ENCODE measurements at regions not wholly inside any gene's neighbourhood (a gene's known extent, or its start where the extent isn't known, plus 50 kb on each side); places are given as distances from the start of the nearest gene placed in this dataset.
"Not testable (repeated sequence)": the region's sequence is repeated elsewhere in the genome, so short reads cannot be mapped to it uniquely, and the experiment has no call there.

DNA sequence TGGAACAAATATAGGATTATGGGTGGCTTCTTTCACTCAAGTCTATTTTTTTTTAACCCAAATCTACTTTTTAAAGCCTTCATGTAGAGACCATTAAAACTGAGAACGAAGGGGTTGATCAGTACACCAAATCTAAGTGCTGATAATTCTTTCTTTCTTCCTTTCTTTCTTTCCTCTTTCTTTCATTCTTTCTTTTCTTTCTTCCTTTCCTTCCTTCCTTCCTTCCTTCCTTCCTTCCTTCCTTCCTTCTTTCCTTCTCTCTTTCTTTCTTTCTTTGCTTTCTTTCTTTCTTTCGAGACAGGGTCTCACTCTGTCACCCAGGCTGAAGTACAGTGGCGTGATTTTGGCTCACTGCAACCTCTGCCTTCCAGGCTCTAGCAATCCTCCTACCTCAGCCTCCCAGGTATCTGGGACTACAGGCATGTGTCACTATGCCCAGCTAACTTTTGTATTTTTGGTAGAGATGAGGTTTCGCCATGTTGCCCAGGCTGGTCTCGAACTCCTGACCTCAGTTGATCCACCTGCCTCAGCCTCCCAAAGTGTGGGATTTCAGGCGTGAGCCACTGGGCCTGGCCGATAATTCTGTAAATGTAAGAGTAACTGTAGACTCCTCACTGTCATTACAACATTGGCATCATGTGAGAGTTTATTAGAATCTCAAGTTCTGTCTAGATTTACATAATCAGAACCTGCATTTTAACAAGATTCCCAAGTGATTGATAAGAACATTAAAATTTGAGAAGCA is 236.4 kb downstream of the TFEC start:
- Histone ChIP-seq H3K4me2 (ENCODE audit: low read length) (no peak overlapping the region), H3K27ac (ENCODE audit: low read depth, low read length) (no peak overlapping the region), H3K9me3 (ENCODE audit: control insufficient read depth, insufficient read depth, low read length) (peaks cover 4% of the 10 kb centered on the region; the same call in 1 of the 2 replicates), H3F3A (ENCODE audit: control insufficient read depth, insufficient read depth) (no peaks in the 10 kb centered on the region), H3K36me3 (ENCODE audit: control insufficient read depth, low read length) (no peaks in the 10 kb centered on the region), H4K20me1 (ENCODE audit: control insufficient read depth, insufficient read depth, low read depth, low read length) (no peaks in the 10 kb centered on the region), H3K79me2 (ENCODE audit: control insufficient read depth, low read length) (no peaks in the 10 kb centered on the region), H3K27me3 (ENCODE audit: control insufficient read depth, low read length) (no peaks in the 10 kb centered on the region), H3K4me3 (ENCODE audit: low read length) (no peak overlapping the region), H3K4me1 (ENCODE audit: control insufficient read depth, low read length) (no peaks in the 10 kb centered on the region), H3K9me2 (replicated peaks; ENCODE audit: control insufficient read depth, low read length) (no peaks in the 10 kb centered on the region)
- no peak for TF ChIP-seq EZH2phosphoT487 (IDR thresholded peaks at IDR 0.05; ENCODE audit: borderline replicate concordance, low read length)
- TF ChIP-seq, protein P1, sequence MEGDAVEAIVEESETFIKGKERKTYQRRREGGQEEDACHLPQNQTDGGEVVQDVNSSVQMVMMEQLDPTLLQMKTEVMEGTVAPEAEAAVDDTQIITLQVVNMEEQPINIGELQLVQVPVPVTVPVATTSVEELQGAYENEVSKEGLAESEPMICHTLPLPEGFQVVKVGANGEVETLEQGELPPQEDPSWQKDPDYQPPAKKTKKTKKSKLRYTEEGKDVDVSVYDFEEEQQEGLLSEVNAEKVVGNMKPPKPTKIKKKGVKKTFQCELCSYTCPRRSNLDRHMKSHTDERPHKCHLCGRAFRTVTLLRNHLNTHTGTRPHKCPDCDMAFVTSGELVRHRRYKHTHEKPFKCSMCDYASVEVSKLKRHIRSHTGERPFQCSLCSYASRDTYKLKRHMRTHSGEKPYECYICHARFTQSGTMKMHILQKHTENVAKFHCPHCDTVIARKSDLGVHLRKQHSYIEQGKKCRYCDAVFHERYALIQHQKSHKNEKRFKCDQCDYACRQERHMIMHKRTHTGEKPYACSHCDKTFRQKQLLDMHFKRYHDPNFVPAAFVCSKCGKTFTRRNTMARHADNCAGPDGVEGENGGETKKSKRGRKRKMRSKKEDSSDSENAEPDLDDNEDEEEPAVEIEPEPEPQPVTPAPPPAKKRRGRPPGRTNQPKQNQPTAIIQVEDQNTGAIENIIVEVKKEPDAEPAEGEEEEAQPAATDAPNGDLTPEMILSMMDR (IDR thresholded peaks at IDR 0.05; ENCODE audit: low read depth, low read length, poor library complexity, severe bottlenecking) = no peak

DNA sequence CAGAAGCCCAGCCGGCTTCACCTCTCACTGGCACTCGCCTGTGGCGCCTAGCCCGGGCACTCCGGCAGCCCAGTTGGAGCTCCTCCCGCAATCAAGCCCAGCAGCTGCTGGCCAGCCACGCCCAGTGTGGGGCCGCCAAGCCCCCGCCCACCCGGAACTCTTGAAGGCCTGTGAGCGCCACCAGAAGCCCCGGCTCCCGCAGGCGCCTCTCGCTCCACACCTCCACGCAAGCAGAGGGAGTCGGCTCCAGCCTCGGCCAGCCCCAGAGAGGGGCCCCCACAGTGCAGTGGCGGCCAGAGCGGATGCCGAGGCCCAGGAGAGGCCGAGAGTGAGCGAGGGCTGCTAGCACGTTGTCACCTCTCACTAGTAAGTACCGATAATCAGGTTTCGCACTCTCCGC is 240.7 kb downstream of the TFEC start:
- no peaks in the 10 kb centered on the region for H3K36me3 ChIP-seq (ENCODE audit: control insufficient read depth, low read length)
- peaks cover 4% of the 10 kb centered on the region; the same call in 1 of the 2 replicates for H3K9me3 ChIP-seq (ENCODE audit: control insufficient read depth, insufficient read depth, low read length)
- no peaks in the 10 kb centered on the region for H3K27me3 ChIP-seq (ENCODE audit: control insufficient read depth, low read length)
- H3K9me2 ChIP-seq (replicated peaks; ENCODE audit: control insufficient read depth, low read length) = no peaks in the 10 kb centered on the region
- no peaks in the 10 kb centered on the region for H3K79me2 ChIP-seq (ENCODE audit: control insufficient read depth, low read length)
- H3F3A ChIP-seq (ENCODE audit: control insufficient read depth, insufficient read depth) = no peaks in the 10 kb centered on the region
- H4K20me1 ChIP-seq (ENCODE audit: control insufficient read depth, insufficient read depth, low read depth, low read length) = no peaks in the 10 kb centered on the region
- H3K27ac ChIP-seq (ENCODE audit: low read depth, low read length) = no peak overlapping the region
- no peaks in the 10 kb centered on the region for H3K4me1 ChIP-seq (ENCODE audit: control insufficient read depth, low read length)
- H3K4me3 ChIP-seq (ENCODE audit: low read length) = no peak overlapping the region
- H3K4me2 ChIP-seq (ENCODE audit: low read length) = no peak overlapping the region
- TF ChIP-seq EZH2phosphoT487 (IDR thresholded peaks at IDR 0.05; ENCODE audit: borderline replicate concordance, low read length) = no peak
- TF ChIP-seq, protein P1 (IDR thresholded peaks at IDR 0.05; ENCODE audit: low read depth, low read length, poor library complexity, severe bottlenecking) = no peak

DNA sequence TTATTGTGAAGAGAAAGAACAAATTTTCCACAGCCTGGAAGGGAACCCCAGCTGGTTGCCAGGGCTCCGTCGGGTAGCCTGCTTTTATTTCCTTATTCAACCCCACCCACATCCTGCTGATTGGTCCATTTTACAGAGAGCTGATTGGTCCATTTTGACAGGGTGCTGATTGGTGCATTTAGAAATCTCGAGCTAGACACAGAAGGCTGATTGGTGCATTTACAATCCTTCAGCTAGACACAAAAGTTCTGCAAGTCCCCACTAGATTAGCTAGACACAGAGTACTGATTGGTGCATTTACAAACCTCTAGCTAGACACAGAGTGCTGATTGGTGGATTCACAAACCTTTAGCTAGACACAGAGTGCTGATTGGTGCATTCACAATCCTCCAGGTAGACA is 241.1 kb downstream of the TFEC start:
- not testable (repeated sequence) for H4K20me1 ChIP-seq (ENCODE audit: control insufficient read depth, insufficient read depth, low read depth, low read length); H3K9me3 ChIP-seq (ENCODE audit: control insufficient read depth, insufficient read depth, low read length); H3K79me2 ChIP-seq (ENCODE audit: control insufficient read depth, low read length); H3K9me2 ChIP-seq (replicated peaks; ENCODE audit: control insufficient read depth, low read length); H3K4me3 ChIP-seq (ENCODE audit: low read length); H3K27me3 ChIP-seq (ENCODE audit: control insufficient read depth, low read length); H3K36me3 ChIP-seq (ENCODE audit: control insufficient read depth, low read length); H3K4me2 ChIP-seq (ENCODE audit: low read length); H3K4me1 ChIP-seq (ENCODE audit: control insufficient read depth, low read length); H3F3A ChIP-seq (ENCODE audit: control insufficient read depth, insufficient read depth); H3K27ac ChIP-seq (ENCODE audit: low read depth, low read length)

DNA sequence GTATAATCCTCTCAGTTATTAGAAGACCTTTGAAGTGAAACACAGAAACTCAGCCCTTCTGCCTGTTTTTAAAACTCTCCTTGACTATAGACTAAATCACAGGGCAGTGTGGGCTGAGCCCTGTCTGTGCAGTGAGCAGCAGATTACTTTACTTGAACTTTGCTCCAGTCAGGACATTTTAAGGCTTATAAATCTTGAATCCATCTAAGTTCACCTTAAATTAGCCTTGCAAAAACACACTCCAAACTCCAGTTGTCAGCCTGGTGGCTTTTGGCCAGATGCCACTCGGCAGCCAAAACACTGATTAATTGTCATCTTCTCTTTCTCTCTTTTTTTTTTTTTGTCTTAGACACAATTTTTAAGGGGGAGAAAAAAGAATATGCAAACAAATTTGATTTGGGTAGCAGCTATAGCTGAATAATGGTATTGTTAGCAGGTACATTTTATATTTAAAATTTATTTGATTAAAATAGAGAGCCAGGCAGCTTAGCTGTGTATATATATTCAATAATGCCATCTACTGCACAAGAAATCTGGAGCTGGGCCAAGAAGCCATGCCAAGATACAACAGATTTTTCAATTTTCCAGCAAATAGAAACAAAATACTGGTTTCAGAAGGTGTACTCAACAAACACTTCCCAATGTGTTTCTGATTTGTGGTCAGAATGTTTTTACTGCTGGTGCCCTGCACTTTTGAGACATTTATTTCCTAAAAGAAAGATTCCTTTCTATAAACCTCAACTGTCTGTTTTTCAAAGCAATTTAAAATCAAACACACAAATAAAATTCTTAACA is 247.7 kb downstream of the TFEC start:
- H4K20me1 ChIP-seq (ENCODE audit: control insufficient read depth, insufficient read depth, low read depth, low read length) = no peaks in the 10 kb centered on the region
- no peak overlapping the region for H3K27ac ChIP-seq (ENCODE audit: low read depth, low read length)
- no peak for TF ChIP-seq EZH2phosphoT487 (IDR thresholded peaks at IDR 0.05; ENCODE audit: borderline replicate concordance, low read length)
- TF ChIP-seq, protein P1 (IDR thresholded peaks at IDR 0.05; ENCODE audit: low read depth, low read length, poor library complexity, severe bottlenecking) = no peak
- H3K9me2 ChIP-seq (replicated peaks; ENCODE audit: control insufficient read depth, low read length) = no peaks in the 10 kb centered on the region
- no peak overlapping the region for H3K4me2 ChIP-seq (ENCODE audit: low read length)
- H3K27me3 ChIP-seq (ENCODE audit: control insufficient read depth, low read length) = no peaks in the 10 kb centered on the region
- H3F3A ChIP-seq (ENCODE audit: control insufficient read depth, insufficient read depth) = no peaks in the 10 kb centered on the region
- no peaks in the 10 kb centered on the region for H3K9me3 ChIP-seq (ENCODE audit: control insufficient read depth, insufficient read depth, low read length)
- H3K79me2 ChIP-seq (ENCODE audit: control insufficient read depth, low read length) = no peaks in the 10 kb centered on the region
- H3K4me1 ChIP-seq (ENCODE audit: control insufficient read depth, low read length) = no peaks in the 10 kb centered on the region
- no peaks in the 10 kb centered on the region for H3K36me3 ChIP-seq (ENCODE audit: control insufficient read depth, low read length)
- H3K4me3 ChIP-seq (ENCODE audit: low read length) = no peak overlapping the region
